ENCODE measurements at regions not wholly inside any gene's neighbourhood (a gene's known extent, or its start where the extent isn't known, plus 50 kb on each side); places are given as distances from the start of the nearest gene placed in this dataset.

GRCh38 chr4:177175473-177175872, 134.2 kb upstream of the NEIL3 start:
- H3K4me3 Mint-ChIP-seq: no peak overlapping the region
- H3K36me3 Mint-ChIP-seq (ENCODE audit: low read depth): no peaks in the 10 kb centered on the region
- H3K9me3 Mint-ChIP-seq: no peaks in the 10 kb centered on the region
- no peak for TF ChIP-seq CTCF (IDR thresholded peaks at IDR 0.05)
- no peak for DNase-seq
- H3K4me1 Mint-ChIP-seq: no peaks in the 10 kb centered on the region
- no peak overlapping the region for H3K27ac Mint-ChIP-seq
- H3K27me3 Mint-ChIP-seq (ENCODE audit: low read depth, poor library complexity): peaks cover 3% of the 10 kb centered on the region

- H3K27me3 Mint-ChIP-seq (ENCODE audit: low read depth, poor library complexity): no peaks in the 10 kb centered on the region
- H3K4me3 Mint-ChIP-seq: no peak overlapping the region
- H3K27ac Mint-ChIP-seq: no peak overlapping the region
- no peaks in the 10 kb centered on the region for H3K36me3 Mint-ChIP-seq (ENCODE audit: low read depth)
- TF ChIP-seq CTCF (IDR thresholded peaks at IDR 0.05): no peak
- H3K4me1 Mint-ChIP-seq: no peaks in the 10 kb centered on the region
- DNase-seq: no peak
- H3K9me3 Mint-ChIP-seq: no peaks in the 10 kb centered on the region
Measured at GRCh38 chr4:177177541-177178081, 132.1 kb upstream of the NEIL3 start.

- Mint-ChIP-seq H3K27ac (no peak overlapping the region), H3K27me3 (ENCODE audit: low read depth, poor library complexity) (no peaks in the 10 kb centered on the region), H3K4me3 (no peak overlapping the region), H3K36me3 (ENCODE audit: low read depth) (no peaks in the 10 kb centered on the region), H3K4me1 (no peaks in the 10 kb centered on the region), H3K9me3 (no peaks in the 10 kb centered on the region)
- no peak for DNase-seq
- no peak for TF ChIP-seq CTCF (IDR thresholded peaks at IDR 0.05)
Measured at GRCh38 chr4:177178246-177178645, 131.4 kb upstream of the NEIL3 start.

- Mint-ChIP-seq H3K27me3 (ENCODE audit: low read depth, poor library complexity) (no peaks in the 10 kb centered on the region), H3K4me1 (no peaks in the 10 kb centered on the region), H3K36me3 (ENCODE audit: low read depth) (no peaks in the 10 kb centered on the region), H3K4me3 (no peak overlapping the region), H3K27ac (no peak overlapping the region), H3K9me3 (no peaks in the 10 kb centered on the region)
- no peak for DNase-seq
- TF ChIP-seq CTCF (IDR thresholded peaks at IDR 0.05): no peak
Measured at GRCh38 chr4:177182166-177182565, 127.5 kb upstream of the NEIL3 start.

GRCh38 chr4:177182728-177183127, 126.9 kb upstream of the NEIL3 start:
- Mint-ChIP-seq H3K9me3 (no peaks in the 10 kb centered on the region), H3K4me3 (no peak overlapping the region), H3K4me1 (no peaks in the 10 kb centered on the region), H3K27me3 (ENCODE audit: low read depth, poor library complexity) (no peaks in the 10 kb centered on the region), H3K27ac (no peak overlapping the region), H3K36me3 (ENCODE audit: low read depth) (no peaks in the 10 kb centered on the region)
- no peak for TF ChIP-seq CTCF (IDR thresholded peaks at IDR 0.05)
- no peak for DNase-seq

- Mint-ChIP-seq H3K27me3 (ENCODE audit: low read depth, poor library complexity) (no peaks in the 10 kb centered on the region), H3K36me3 (ENCODE audit: low read depth) (no peaks in the 10 kb centered on the region), H3K4me1 (no peaks in the 10 kb centered on the region), H3K4me3 (no peak overlapping the region), H3K9me3 (no peaks in the 10 kb centered on the region), H3K27ac (no peak overlapping the region)
- no peak for DNase-seq
- TF ChIP-seq CTCF (IDR thresholded peaks at IDR 0.05): no peak
Measured at GRCh38 chr4:177185151-177185550, 124.5 kb upstream of the NEIL3 start.

All from nephron progenitor cell (in vitro differentiated cells).